ENCODE measurements at regions not wholly inside any gene's neighbourhood (a gene's known extent, or its start where the extent isn't known, plus 50 kb on each side); places are given as distances from the start of the nearest gene placed in this dataset.

- no peak overlapping the region for H3K9ac ChIP-seq (ENCODE audit: low read length)
- DNase-seq: no peak
- no peak overlapping the region for H3K4ac ChIP-seq (ENCODE audit: low read depth, low read length)
- no peak overlapping the region for H2BK12ac ChIP-seq (ENCODE audit: low read length)
- H3K23ac ChIP-seq (ENCODE audit: low read length): no peak overlapping the region
- no peak overlapping the region for H3K4me3 ChIP-seq (ENCODE audit: low read depth, low read length)
- H3K14ac ChIP-seq (ENCODE audit: low read length): no peak overlapping the region
- H2BK120ac ChIP-seq (ENCODE audit: insufficient read depth, low read length, poor library complexity): no peak overlapping the region
- no peaks in the 10 kb centered on the region for H3K79me1 ChIP-seq (ENCODE audit: low read length)
- WGBS (ENCODE audit: extremely low coverage, insufficient coverage, insufficient read length): no CpG with 5 or more reads among the region's 2 CpGs
- no peak overlapping the region for H4K12ac ChIP-seq (ENCODE audit: low read depth, low read length)
- no peak overlapping the region for H3K27ac ChIP-seq (ENCODE audit: low read depth, low read length)
- no peaks in the 10 kb centered on the region for H3K9me3 ChIP-seq (ENCODE audit: insufficient read depth, low read depth, low read length)
- no peak overlapping the region for H2AFZ ChIP-seq (ENCODE audit: insufficient read depth, low read length, poor library complexity)
- H3K36me3 ChIP-seq (ENCODE audit: control insufficient read depth in 1 of 2, insufficient read depth in 2 of 2, low read length in 2 of 2): no peaks in the 10 kb centered on the region
- no peak overlapping the region for H4K8ac ChIP-seq (ENCODE audit: low read depth, low read length)
- no peak overlapping the region for H4K91ac ChIP-seq (ENCODE audit: low read depth, low read length)
- H2AK5ac ChIP-seq (ENCODE audit: low read length): no peak overlapping the region
- no peaks in the 10 kb centered on the region for H3K79me2 ChIP-seq (ENCODE audit: control insufficient read depth, insufficient read depth, low read length, poor library complexity)
- no peaks in the 10 kb centered on the region for H3K4me1 ChIP-seq (ENCODE audit: control insufficient read depth in 1 of 2, insufficient read depth in 2 of 2, low read length in 2 of 2)
- no peaks in the 10 kb centered on the region for H3K27me3 ChIP-seq (ENCODE audit: insufficient read depth, low read length)
- no peak overlapping the region for H3K18ac ChIP-seq (ENCODE audit: low read length)
- H3K4me2 ChIP-seq (ENCODE audit: low read length): no peak overlapping the region
- H2BK5ac ChIP-seq (ENCODE audit: low read depth, low read length, poor library complexity): no peak overlapping the region
Observed at GRCh38 chr10:55274367-55274766, 473.3 kb upstream of the PCDH15 start.

DNA sequence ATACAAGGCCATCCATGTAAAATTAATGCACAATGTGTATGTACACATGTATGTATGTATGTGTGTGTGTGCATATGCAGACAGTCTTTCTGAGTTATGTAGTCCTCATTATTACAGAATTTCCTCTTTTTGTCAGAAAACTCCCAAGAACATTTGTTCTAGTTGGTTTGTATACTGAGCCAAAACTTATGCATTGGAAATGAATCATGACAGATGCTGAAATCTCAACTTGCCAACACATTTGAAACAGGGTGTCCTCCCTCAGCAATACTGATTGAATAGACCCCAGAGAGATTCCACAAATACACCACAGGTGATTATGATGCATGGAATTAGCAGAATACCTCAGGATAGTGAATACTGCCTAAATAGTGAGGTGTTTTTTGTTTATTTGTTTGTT is 472.9 kb upstream of the PCDH15 start:
- H3K4ac ChIP-seq (ENCODE audit: low read depth, low read length): no peak overlapping the region
- H3K4me3 ChIP-seq (ENCODE audit: low read depth, low read length): no peak overlapping the region
- no peak overlapping the region for H2BK5ac ChIP-seq (ENCODE audit: low read depth, low read length, poor library complexity)
- H3K79me1 ChIP-seq (ENCODE audit: low read length): no peaks in the 10 kb centered on the region
- H4K12ac ChIP-seq (ENCODE audit: low read depth, low read length): no peak overlapping the region
- no peaks in the 10 kb centered on the region for H3K79me2 ChIP-seq (ENCODE audit: control insufficient read depth, insufficient read depth, low read length, poor library complexity)
- no peak overlapping the region for H3K27ac ChIP-seq (ENCODE audit: low read depth, low read length)
- H3K23ac ChIP-seq (ENCODE audit: low read length): no peak overlapping the region
- no peak overlapping the region for H3K4me2 ChIP-seq (ENCODE audit: low read length)
- H4K91ac ChIP-seq (ENCODE audit: low read depth, low read length): no peak overlapping the region
- no peak overlapping the region for H3K18ac ChIP-seq (ENCODE audit: low read length)
- no peak overlapping the region for H2BK120ac ChIP-seq (ENCODE audit: insufficient read depth, low read length, poor library complexity)
- H3K9me3 ChIP-seq (ENCODE audit: insufficient read depth, low read depth, low read length): no peaks in the 10 kb centered on the region
- H3K27me3 ChIP-seq (ENCODE audit: insufficient read depth, low read length): no peaks in the 10 kb centered on the region
- no peak overlapping the region for H3K9ac ChIP-seq (ENCODE audit: low read length)
- DNase-seq: no peak
- H3K14ac ChIP-seq (ENCODE audit: low read length): no peak overlapping the region
- H3K36me3 ChIP-seq (ENCODE audit: control insufficient read depth in 1 of 2, insufficient read depth in 2 of 2, low read length in 2 of 2): no peaks in the 10 kb centered on the region
- H2BK12ac ChIP-seq (ENCODE audit: low read length): no peak overlapping the region
- no peak overlapping the region for H2AFZ ChIP-seq (ENCODE audit: insufficient read depth, low read length, poor library complexity)
- no peaks in the 10 kb centered on the region for H3K4me1 ChIP-seq (ENCODE audit: control insufficient read depth in 1 of 2, insufficient read depth in 2 of 2, low read length in 2 of 2)
- no peak overlapping the region for H4K8ac ChIP-seq (ENCODE audit: low read depth, low read length)
- H2AK5ac ChIP-seq (ENCODE audit: low read length): no peak overlapping the region

DNA sequence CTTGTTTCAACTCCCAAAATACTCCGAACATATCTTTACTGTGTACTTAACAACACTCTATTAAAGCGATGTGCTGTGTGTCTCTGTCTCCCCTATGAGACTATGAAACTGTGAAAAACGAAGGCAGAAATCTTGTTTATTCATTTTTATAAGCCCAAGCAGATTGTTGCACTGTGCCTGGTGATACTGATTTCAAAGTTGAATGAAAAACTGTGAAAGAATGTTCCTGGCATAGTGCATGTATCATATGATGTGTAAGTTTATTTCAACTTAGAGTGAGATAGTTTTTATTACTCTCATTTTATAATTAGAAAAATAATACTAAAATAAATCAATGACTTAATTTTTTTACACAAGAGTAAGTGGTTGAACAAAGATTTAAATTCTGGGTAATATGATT is 471.9 kb upstream of the PCDH15 start:
- no peaks in the 10 kb centered on the region for H3K27me3 ChIP-seq (ENCODE audit: insufficient read depth, low read length)
- no CpG with 5 or more reads among the region's 3 CpGs for WGBS (ENCODE audit: extremely low coverage, insufficient coverage, insufficient read length)
- H3K4ac ChIP-seq (ENCODE audit: low read depth, low read length): no peak overlapping the region
- no peak overlapping the region for H3K9ac ChIP-seq (ENCODE audit: low read length)
- no peak overlapping the region for H3K23ac ChIP-seq (ENCODE audit: low read length)
- H4K8ac ChIP-seq (ENCODE audit: low read depth, low read length): no peak overlapping the region
- no peak for DNase-seq
- H3K9me3 ChIP-seq (ENCODE audit: insufficient read depth, low read depth, low read length): no peaks in the 10 kb centered on the region
- no peak overlapping the region for H3K14ac ChIP-seq (ENCODE audit: low read length)
- H2BK5ac ChIP-seq (ENCODE audit: low read depth, low read length, poor library complexity): no peak overlapping the region
- H3K79me1 ChIP-seq (ENCODE audit: low read length): no peaks in the 10 kb centered on the region
- H2AK5ac ChIP-seq (ENCODE audit: low read length): no peak overlapping the region
- no peak overlapping the region for H2BK12ac ChIP-seq (ENCODE audit: low read length)
- no peak overlapping the region for H2BK120ac ChIP-seq (ENCODE audit: insufficient read depth, low read length, poor library complexity)
- no peaks in the 10 kb centered on the region for H3K36me3 ChIP-seq (ENCODE audit: control insufficient read depth in 1 of 2, insufficient read depth in 2 of 2, low read length in 2 of 2)
- H4K91ac ChIP-seq (ENCODE audit: low read depth, low read length): no peak overlapping the region
- H3K18ac ChIP-seq (ENCODE audit: low read length): no peak overlapping the region
- H3K27ac ChIP-seq (ENCODE audit: low read depth, low read length): no peak overlapping the region
- no peak overlapping the region for H2AFZ ChIP-seq (ENCODE audit: insufficient read depth, low read length, poor library complexity)
- no peak overlapping the region for H3K4me3 ChIP-seq (ENCODE audit: low read depth, low read length)
- H3K4me1 ChIP-seq (ENCODE audit: control insufficient read depth in 1 of 2, insufficient read depth in 2 of 2, low read length in 2 of 2): no peaks in the 10 kb centered on the region
- no peaks in the 10 kb centered on the region for H3K79me2 ChIP-seq (ENCODE audit: control insufficient read depth, insufficient read depth, low read length, poor library complexity)
- no peak overlapping the region for H3K4me2 ChIP-seq (ENCODE audit: low read length)
- no peak overlapping the region for H4K12ac ChIP-seq (ENCODE audit: low read depth, low read length)

DNA sequence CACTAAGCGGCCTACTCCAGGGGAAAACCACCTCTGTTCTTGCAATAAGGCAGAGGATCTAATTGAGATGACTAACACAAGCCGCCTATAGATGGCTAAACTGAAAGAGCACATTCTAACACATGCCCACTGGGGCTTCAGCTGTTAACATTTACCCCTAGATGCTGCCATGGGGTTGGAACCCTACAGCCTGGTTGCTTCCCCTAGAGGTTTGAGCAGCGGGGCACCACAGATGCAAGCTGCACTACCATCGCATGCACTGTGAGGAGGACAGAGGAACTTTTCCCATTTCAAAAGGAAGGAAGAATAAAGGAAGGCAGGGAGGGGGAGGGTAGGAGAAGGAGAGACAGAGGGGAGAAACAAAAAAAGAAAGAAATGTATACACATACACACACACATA is 465.8 kb upstream of the PCDH15 start:
- Histone ChIP-seq H3K23ac (ENCODE audit: low read length) (no peak overlapping the region), H3K14ac (ENCODE audit: low read length) (no peak overlapping the region), H3K4me2 (ENCODE audit: low read length) (no peak overlapping the region), H3K79me2 (ENCODE audit: control insufficient read depth, insufficient read depth, low read length, poor library complexity) (no peaks in the 10 kb centered on the region), H3K18ac (ENCODE audit: low read length) (no peak overlapping the region), H3K79me1 (ENCODE audit: low read length) (no peaks in the 10 kb centered on the region), H3K4me3 (ENCODE audit: low read depth, low read length) (no peak overlapping the region), H2BK120ac (ENCODE audit: insufficient read depth, low read length, poor library complexity) (no peak overlapping the region), H2BK12ac (ENCODE audit: low read length) (no peak overlapping the region), H3K36me3 (ENCODE audit: control insufficient read depth in 1 of 2, insufficient read depth in 2 of 2, low read length in 2 of 2) (peaks cover 0 to 2% of the 10 kb centered on the region in 2 experiments), H2AK5ac (ENCODE audit: low read length) (no peak overlapping the region), H4K12ac (ENCODE audit: low read depth, low read length) (no peak overlapping the region), H2AFZ (ENCODE audit: insufficient read depth, low read length, poor library complexity) (no peak overlapping the region), H2BK5ac (ENCODE audit: low read depth, low read length, poor library complexity) (no peak overlapping the region), H3K4ac (ENCODE audit: low read depth, low read length) (no peak overlapping the region), H3K27me3 (ENCODE audit: insufficient read depth, low read length) (no peaks in the 10 kb centered on the region), H3K27ac (ENCODE audit: low read depth, low read length) (no peak overlapping the region), H3K9ac (ENCODE audit: low read length) (no peak overlapping the region), H4K8ac (ENCODE audit: low read depth, low read length) (no peak overlapping the region), H3K4me1 (ENCODE audit: control insufficient read depth in 1 of 2, insufficient read depth in 2 of 2, low read length in 2 of 2) (no peaks in the 10 kb centered on the region), H4K91ac (ENCODE audit: low read depth, low read length) (no peak overlapping the region), H3K9me3 (ENCODE audit: insufficient read depth, low read depth, low read length) (no peaks in the 10 kb centered on the region)
- DNase-seq: no peak
- no CpG with 5 or more reads among the region's 4 CpGs for WGBS (ENCODE audit: extremely low coverage, insufficient coverage, insufficient read length)

DNA sequence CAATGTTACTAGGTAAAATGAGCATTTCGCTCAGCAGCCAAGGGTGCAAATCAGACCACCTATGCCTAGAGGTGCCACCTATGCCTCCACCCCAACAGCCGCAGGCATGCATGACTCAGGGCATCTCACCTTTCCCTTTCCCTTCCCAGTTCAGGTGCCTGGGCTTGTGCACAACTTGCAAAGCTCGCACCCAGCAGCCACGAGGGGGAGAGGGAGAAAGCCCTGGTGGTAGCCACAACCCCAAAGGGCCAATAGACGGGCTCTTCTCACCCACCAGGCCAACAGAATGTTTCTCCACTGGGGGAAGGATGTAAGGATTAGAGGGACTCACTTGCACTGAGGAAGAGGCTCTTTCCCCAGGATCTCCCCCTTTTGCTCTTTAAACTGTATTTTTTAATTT is 462.3 kb upstream of the PCDH15 start:
- Histone ChIP-seq H2BK120ac (ENCODE audit: insufficient read depth, low read length, poor library complexity) (no peak overlapping the region), H3K4me1 (ENCODE audit: control insufficient read depth in 1 of 2, insufficient read depth in 2 of 2, low read length in 2 of 2) (no peaks in the 10 kb centered on the region), H2AK5ac (ENCODE audit: low read length) (no peak overlapping the region), H2BK12ac (ENCODE audit: low read length) (no peak overlapping the region), H3K36me3 (ENCODE audit: control insufficient read depth in 1 of 2, insufficient read depth in 2 of 2, low read length in 2 of 2) (peaks cover 0 to 2% of the 10 kb centered on the region in 2 experiments), H4K91ac (ENCODE audit: low read depth, low read length) (no peak overlapping the region), H3K23ac (ENCODE audit: low read length) (no peak overlapping the region), H3K79me2 (ENCODE audit: control insufficient read depth, insufficient read depth, low read length, poor library complexity) (no peaks in the 10 kb centered on the region), H3K4me3 (ENCODE audit: low read depth, low read length) (no peak overlapping the region), H3K4me2 (ENCODE audit: low read length) (no peak overlapping the region), H3K27me3 (ENCODE audit: insufficient read depth, low read length) (no peaks in the 10 kb centered on the region), H3K14ac (ENCODE audit: low read length) (no peak overlapping the region), H3K9ac (ENCODE audit: low read length) (no peak overlapping the region), H2BK5ac (ENCODE audit: low read depth, low read length, poor library complexity) (no peak overlapping the region), H4K8ac (ENCODE audit: low read depth, low read length) (no peak overlapping the region), H3K27ac (ENCODE audit: low read depth, low read length) (no peak overlapping the region), H3K9me3 (ENCODE audit: insufficient read depth, low read depth, low read length) (no peaks in the 10 kb centered on the region), H4K12ac (ENCODE audit: low read depth, low read length) (no peak overlapping the region), H3K4ac (ENCODE audit: low read depth, low read length) (no peak overlapping the region), H2AFZ (ENCODE audit: insufficient read depth, low read length, poor library complexity) (no peak overlapping the region), H3K18ac (ENCODE audit: low read length) (no peak overlapping the region), H3K79me1 (ENCODE audit: low read length) (no peaks in the 10 kb centered on the region)
- no CpG with 5 or more reads among the region's 5 CpGs for WGBS (ENCODE audit: extremely low coverage, insufficient coverage, insufficient read length)
- DNase-seq: no peak

Measured in trophoblast cell (in vitro differentiated cells and primary cell).